ENCODE measurements at regions not wholly inside any gene's neighbourhood (a gene's known extent, or its start where the extent isn't known, plus 50 kb on each side); places are given as distances from the start of the nearest gene placed in this dataset.
A peak's percentile ranks its signal among the peaks of the same experiment; 100 is the strongest.
"Not testable (repeated sequence)": the region's sequence is repeated elsewhere in the genome, so short reads cannot be mapped to it uniquely, and the experiment has no call there.

DNA sequence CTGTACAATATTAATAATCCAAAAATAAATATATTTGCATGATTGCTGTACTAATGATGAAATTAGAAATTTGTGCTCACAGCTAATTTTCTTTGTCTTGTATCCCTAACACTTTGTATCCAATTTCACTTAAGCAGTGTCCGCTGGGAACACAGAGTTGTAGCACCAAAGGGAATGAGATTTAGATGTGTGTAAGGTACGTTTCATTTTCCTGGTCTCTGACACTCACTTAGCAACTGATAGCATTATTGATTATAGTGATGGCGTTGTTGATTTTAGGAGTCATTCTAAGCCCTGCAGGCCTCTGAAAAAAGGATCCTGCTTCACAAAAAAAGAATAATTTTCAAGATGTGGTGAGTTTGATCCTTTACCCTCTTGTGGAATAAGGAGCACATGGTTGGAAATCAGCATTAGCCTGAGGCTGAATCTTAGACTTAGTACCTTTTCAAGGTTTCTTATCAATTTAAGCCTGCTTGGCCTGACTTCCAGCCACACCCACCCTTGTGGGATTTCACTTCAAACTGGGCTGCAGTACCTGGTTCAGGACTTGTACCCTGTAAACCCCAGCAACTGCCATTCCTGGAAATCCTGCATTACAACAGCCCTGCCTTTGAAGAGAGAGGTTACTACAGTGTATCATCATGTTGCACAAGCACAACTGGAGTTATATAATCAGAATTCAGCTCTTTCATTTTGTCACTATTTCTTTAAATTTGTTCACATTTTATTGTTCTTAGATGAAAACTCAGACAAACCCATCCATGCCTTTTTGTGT is 116.2 kb downstream of the RND3 start:
- peak; percentile 29 for DNase-seq (ENCODE audit: low spot score)

DNA sequence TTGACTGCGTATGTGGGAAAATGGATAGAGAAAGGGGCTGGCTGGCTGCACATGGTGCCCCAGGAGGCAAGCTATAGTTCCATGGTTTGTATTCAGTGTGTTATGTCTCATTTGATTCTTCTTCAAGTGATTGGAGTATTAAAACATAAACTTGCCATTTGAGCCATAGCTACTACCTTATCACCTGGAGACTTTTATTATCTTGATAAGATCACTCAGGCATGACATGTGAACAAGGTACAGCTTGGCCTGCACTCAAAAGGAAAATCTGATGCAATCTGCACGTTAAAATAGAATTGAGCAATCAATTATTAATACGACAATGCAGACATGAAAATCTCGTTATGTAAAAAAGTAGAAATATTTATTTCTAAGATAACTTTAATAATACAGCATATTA is 116.9 kb downstream of the RND3 start:
- no peak for DNase-seq (ENCODE audit: low spot score)

DNA sequence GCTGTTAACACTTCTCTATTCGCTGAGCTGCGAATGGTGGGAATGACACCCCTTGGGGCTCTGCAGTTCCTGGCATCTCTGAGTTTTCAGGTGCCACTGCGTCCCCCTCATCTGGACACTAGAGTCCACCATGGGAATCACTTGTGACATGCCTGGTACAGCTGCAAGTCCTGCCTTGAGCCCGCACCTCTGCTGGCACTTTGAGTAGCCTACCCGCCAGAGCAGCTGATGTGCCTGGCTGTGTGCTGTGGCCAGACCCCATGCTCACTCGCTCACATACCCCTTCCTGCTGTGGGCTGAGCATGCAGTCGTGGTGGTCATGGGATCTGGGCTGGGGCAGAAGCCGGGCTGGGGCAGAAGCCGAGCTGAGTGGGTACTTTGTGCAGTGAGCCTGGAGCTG is 117.6 kb downstream of the RND3 start:
- no peak for DNase-seq (ENCODE audit: low spot score)

DNA sequence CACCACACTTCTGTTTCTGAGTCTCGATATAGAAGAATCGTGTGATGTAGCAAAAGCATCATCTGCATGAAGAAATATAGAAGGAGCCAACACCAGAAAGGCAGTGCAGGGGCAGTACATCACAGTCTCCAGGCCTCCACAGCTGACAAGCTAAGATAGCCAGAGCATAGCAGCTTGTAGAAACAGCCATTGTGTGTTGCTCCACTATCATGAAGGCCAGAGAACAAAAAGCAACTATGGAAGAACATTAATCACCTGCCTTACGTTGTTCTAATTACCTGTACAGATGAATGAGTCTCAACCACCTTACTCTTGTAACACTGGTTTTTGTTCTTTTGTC is 129.0 kb downstream of the RND3 start:
- DNase-seq (ENCODE audit: low spot score), result no peak

DNA sequence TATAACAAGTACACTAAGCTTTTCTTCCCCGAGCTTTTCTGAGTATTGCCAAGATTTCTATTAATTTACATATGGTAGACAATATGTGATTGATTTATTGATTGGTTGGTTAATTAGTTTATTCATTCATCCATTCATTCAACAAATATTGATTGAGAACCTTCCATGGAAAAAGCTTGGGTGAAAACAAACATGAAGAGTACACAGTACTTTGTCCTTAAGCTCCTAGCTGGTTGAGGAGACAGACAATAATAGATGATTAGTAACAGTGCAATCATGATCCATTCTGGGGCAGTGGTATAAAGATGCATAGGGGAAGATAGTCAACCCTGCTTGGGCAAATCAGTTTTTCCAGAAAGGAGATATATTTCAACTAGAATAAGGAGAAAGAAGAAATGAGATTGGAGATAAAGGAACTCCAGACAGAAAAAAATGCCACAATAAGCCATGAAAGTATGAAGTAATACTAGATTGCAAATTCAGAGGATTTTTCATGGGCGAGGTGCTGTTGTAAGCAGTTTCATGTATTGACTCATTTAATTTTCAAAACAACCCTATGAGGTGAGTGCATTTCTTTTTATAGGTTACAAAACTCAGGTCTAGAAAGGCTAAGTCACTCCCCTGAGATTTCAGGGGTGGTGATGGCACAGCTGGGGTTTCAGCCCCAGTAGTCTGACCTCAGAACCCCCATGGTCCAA is 129.5 kb downstream of the RND3 start:
- peak; percentile 26 for DNase-seq (ENCODE audit: low spot score)

DNA sequence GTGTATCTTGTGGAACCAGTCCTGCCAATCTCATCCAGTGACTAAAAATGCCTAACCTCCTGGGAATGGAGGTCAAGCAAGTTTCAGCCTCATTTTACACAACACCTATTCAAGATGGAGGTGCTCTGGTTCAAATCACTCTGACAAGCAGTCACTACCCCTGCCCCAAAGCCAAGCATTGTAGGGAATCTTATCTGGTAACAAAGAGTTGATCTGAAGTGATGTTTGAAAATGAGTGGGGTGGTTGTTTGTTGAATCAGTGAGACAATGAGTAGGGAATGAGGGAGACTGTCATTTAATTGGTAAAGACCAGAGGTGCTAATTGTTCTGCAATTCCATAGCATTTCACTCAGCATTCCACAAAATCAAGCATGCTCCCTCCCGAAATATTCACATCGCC is 132.0 kb downstream of the RND3 start:
- no peak for DNase-seq (ENCODE audit: low spot score)

DNA sequence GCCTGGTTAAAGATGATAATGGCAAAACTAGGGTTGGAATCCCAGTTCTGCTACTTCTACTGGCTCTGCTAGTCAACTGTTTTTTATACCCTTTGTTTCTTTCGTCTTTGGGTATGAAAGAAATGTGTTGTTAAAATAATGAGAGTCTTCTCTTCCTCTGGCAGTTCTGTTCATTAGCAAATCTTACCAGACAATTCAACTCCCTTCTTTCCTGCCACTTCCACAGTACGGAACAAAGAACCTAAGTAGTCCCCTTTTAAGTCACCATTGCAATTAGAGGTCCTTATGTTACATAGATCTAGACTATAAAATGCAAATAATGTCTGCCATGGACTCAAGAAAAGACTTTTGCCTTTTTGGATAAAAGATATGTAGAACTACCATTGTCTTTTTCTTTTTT is 134.1 kb downstream of the RND3 start:
- no peak for DNase-seq (ENCODE audit: low spot score)

DNA sequence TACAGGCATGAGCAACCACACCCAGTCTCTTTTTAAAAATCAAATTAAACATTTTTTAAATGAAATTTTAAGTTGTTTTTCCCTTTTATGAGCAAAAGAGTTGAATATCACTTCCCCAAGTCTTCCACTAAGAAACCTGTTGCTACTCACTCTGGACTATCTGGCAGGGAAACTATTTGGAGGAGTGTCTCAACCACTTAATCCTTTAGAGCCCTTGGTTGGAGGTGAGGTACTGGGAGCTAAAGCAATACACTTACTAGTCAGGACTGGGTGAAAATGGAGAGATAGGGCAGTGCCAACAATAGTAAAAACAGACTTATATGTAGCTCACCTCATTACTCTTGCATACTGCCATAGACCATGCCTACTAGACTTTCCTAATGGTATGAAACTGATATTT is 135.5 kb downstream of the RND3 start:
- no peak for DNase-seq (ENCODE audit: low spot score)

DNA sequence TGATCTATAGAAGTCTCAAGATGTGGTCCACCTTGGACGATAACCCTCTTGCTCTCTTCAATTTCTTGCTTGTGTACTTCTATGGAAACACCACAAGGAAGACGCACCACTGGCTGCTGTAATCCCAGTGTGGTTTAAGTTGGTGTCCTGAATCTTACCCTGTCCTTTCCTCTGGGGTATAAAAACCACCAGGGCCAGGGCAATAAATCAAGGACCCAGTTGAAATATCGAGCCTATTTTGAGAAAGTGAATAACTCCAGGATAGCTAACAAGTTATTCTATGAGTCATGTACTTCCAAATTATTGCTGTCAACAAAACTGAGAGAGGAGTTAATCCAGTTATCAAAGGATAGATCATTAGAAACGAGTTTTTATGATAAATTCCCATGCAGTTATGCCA is 137.0 kb downstream of the RND3 start:
- DNase-seq (ENCODE audit: low spot score), result no peak

DNA sequence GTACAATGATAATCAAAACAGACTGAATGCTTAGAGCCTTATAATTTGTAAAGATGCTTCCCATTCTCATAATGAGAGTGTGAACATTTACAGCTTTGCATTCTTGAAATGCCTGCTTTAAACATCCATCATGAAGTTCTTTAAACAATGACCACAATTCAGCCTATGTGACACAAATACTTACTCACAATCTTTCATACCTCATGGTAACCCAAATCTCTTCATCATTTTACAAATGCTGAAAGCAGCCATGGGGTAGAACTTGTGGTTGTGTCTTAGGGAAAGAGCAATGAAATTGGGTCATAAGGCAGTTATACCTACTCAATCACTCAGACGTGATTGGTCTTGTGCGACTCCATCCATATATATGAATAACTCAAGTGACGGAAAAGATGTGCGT is 140.7 kb downstream of the RND3 start:
- no peak for DNase-seq (ENCODE audit: low spot score)

DNA sequence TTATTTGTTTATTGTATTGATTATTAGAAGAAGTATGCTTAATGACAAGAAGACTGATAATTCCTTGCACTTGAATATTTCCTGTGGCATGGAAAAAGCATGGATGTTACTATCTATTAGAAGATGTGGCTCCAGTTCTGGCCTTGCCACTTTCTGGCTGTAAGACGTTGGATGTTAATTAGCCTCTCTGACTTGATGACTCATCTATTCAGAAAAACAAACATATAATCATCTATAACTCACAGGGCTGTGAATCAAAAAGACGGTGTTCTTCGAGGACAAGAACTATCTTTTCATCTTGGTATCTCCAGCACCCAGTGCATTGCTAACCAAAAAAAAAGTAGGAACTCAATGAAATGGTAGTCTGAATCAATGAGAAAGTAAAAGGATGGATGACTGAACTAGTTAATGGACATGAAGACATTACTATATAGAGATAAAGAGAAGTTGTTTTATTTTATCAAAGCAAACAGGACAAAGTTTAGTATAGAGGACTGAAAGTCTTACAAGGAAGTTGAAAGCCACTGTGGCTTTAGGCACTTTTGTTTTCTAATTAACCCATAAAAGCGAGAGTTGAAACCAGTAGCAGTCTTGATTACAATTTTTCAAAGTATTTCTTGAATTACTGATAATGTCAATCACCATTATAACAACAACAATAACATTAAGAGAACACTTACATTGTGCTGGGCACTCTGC is 145.3 kb downstream of the RND3 start:
- no peak for DNase-seq (ENCODE audit: low spot score)

DNA sequence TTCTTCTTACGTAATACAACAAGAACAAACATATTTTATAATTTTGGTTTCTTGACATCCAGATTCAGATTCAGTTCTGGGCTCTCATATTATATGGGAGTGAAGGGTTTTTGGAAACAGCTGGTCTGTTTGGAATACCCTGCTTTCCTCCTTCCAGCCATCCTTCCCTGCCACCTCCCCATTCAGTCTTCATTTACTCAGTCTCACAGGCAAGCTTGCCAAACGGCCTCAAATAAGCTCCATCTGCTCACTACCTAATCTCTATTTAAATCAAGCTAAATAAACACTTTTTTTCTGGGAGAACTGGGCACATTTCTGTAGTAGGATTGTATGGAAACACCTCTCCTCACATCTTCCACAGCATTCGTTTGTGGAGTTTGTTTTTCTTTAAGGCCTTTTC is 147.5 kb downstream of the RND3 start:
- no peak for DNase-seq (ENCODE audit: low spot score)

DNA sequence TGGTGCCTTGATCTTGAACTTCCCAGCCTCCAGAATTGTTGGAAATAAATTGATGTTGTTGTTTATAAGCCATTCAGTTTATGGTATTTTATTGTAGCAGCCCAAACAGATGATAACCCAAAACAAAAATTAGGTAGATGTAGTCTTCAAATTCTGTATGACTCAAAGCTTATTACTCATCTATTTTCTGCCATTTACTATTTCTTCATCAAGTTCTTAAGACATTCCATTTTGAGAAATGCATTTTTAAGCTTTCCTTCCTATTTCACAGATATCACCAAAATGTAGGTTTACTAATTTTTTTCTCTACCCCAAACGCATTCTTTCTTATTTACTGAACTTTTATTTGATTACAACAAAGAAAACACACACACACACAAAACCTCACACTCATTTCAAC is 148.2 kb downstream of the RND3 start:
- no peak for DNase-seq (ENCODE audit: low spot score)

DNA sequence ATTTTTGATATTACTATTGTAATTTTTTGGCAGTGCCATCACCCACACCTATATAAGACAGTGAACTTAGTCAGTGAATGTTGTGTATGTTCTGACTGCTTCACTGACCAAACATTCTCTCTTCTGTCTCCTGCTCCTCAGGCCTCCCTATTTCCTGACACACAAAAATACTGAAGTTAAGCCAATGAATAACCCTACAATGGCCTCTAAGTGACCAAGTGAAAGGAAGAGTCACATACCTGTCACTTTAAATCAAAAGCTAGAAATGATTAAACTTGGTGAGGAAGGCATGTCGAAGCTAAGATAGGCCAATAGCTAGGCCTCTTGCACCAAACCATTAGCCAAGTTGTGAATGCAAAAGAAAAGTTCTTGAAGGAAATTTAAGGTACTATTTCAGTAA is 151.9 kb downstream of the RND3 start:
- DNase-seq (ENCODE audit: low spot score), result no peak

DNA sequence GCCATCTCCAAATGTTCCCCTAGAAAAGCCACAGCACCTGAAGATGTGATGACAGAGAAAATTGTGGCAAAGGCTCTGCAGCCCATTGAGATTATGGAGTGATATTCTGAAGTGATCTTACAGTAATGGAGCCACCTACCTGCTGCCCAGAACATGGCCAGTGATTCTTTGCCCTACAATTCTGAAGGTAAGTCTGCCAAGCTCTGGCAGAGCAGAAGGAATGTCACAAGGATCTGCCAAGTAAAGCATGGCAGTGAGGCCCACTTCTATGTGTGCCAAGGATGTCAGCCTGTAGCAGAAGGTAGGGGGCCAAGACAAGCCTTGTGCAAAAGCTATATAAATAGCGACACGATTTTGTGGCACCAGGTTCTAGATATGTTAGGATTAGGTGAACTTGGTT is 155.1 kb downstream of the RND3 start:
- DNase-seq (ENCODE audit: low spot score), result no peak

DNA sequence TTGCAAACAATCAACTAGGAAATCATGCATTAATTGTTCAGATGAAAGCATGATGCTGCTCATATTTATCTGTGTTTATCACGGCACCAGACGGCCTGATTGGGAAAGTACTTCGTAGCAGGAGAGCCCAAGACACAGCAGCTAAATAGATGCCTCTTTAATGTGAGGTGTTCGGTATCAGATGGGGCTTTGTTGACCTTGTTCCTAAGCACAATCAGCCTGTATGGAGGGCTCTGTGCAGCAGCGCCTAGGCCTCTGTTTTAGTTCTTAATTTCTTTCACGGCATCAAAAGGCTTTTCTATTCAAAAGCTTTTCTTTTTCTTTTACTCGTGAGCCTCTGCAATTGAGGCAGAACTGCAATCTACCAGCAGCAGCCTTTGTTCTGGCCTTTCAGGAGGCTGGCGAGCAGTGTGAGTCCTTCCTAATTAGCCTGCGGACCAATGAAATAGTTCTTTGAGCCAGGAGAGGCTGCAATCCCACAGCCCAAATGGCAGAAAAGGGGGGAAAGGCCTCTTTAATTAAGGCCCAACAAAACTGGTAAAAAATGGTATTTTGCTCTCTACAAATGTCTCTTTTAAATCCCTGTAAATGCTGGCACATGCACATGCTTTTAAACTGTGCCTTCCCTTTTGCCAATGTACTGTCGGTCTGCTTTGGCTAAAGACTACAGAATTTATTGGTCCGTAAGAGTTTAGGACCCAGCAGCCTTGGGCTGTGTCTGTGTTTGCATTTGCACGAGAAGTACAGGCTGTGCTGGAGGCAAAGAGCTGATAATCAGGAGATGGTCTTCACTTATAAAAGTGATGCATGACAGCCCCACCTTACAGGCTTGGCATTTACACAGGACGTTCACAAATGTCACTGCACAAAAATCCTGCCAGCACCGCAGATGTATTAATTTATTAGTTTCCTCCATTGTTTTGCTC is 159.6 kb downstream of the RND3 start:
- DNase-seq (ENCODE audit: low spot score), result no peak

DNA sequence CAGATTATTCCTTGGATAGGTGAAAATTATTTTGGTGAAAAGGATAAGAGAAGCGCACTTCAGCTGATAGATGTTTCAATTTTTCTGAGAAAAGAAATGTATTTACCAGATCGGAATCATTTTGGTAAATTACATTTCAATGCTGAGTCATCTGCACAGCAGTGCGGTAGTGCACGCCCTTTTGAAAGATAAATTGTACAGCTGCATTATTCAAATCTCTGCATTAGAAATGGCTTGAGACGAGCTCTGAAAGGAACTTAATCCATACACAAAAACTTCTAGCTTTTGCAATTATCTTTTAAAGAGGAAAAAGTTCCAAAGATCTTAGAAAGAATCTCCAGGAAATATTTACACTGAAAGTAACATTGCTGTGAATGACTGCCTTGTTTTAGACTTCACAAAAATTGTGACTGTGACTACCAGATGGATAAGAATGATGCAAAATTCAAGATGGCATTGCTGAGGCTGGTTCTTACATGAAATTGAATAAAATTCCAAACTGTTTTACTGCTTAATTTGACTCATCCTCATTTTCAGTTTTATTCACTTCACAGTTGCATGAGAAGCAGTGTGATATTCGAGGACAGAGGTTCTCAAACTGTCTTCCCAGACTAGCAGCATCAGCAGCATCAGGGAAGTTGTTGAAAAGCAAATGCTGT is 161.7 kb downstream of the RND3 start:
- DNase-seq (ENCODE audit: low spot score), result no peak

DNA sequence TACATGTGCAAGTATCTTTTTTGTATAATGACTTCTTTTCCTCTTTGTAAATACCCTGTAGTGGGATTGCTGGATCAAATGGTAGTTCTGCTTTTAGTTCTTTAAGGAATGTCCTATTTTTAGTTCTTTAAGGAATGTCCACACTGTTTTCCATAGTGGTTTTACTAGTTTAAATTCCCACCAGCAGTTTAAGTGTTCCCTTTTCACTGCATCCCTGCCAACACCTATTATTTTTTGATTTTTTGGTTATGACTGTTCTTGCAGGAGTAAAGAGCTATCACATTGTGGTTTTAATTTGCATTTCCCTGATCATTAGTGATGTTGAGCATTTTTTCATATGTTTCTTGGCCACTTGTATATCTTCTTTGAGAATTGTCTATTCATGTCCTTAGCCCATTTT is 164.4 kb downstream of the RND3 start:
- not testable (repeated sequence) for DNase-seq (ENCODE audit: low spot score)

DNA sequence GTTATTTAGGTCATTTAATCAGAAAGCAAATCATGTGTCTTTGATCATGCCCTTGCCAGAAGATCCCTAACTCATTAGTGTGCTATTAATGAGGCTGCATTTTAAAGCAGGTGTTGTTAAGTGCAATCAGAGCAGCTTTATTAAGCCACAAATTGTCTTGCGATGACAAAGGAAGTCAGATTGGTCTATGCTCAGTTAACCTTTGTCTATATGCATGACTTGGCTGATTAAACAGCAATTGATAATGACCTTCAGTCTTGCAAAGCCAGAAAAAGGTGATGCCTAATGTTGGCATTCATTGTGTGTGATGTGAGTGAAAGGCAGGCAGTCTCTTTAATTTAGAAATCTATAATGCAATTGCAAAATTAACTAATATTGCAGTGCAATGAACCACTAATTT is 166.9 kb downstream of the RND3 start:
- no peak for DNase-seq (ENCODE audit: low spot score)

DNA sequence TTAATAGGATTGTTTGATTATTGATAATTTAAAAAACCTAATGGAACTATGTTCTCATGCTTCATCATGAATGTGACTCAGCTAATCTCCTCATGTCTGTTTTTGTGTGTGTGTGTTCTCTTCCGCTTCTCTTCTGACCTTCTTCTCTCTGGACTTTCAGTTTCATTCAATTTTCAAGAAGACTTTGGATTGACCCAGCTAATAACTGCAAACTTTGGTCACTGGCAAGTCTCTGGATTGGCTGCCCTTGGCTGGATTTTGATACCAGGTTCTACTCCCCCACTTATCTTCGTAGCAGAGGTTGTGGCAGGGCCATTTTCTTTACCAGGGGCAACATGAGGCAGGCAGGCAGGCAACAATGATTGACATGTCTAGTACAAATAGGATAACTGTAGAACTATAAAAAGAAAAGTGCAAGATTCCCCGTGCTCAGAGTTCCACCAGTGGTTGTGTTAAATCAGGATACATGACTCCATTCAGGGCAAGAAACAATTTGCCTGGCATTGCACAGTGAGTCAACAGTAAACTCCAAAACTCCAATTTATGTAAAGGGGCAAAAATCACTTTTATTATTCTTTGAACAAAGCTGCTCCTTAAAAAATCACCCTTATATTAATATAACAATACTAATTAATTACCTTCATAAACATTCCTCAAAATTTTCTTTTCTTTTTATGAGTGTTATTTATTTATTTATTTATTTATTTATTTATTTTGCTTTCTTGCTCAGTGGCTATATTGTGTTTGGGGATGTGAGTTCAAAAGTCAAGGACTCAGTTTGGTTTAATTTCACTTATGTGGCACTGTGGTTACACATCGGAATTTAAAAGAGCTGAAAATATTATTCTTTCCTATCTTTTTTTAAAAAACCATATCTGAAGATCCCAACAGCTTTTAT is 167.6 kb downstream of the RND3 start:
- no peak for DNase-seq (ENCODE audit: low spot score)

DNA sequence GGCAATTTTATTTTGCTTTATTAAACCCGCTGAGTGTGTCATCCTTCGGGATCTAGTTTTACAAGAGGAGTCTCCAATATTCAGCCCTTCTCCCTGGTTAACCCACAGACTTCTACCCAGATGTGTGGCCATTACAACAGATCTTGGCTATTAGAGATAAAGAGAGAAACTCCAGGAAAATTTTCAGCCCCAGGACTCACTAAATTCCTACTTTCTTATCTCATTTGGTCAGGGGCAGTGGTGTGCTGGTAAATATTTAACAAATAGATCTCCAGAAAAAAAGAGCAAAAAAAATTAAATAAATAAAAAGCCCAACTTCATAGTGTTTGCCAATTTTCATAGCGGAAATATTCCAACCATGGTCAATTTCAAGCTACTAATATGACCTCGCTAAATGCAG is 168.4 kb downstream of the RND3 start:
- DNase-seq (ENCODE audit: low spot score), result no peak
